ENCODE measurements at regions not wholly inside any gene's neighbourhood (a gene's known extent, or its start where the extent isn't known, plus 50 kb on each side); places are given as distances from the start of the nearest gene placed in this dataset.

DNA sequence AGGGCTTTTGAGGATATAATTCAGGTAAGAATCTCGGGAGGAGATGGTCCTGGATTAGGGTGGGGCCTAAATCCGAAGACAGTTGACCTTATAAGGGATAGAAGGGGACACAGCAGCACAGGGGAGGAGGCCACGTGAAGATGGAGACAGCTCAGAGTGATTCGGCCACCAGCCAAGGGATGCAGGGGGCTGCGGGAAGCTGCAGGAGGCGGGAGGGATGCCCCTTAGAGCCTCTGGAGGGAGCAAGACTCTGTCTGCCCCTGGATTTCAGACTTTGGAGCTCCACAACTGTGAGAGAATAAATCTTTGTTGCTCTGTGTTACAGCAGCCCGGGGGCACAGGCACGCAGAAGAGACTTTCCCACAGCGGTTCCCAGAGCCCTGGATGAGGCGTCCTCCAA, 143.7 kb downstream of the ASB1 start:
- Mint-ChIP-seq H3K9me3 (no peaks in the 10 kb centered on the region), H3K27me3 (no peaks in the 10 kb centered on the region), H3K27ac (no peak overlapping the region), H3K36me3 (no peaks in the 10 kb centered on the region), H3K4me1 (ENCODE audit: low read depth in 2 of 2) (no peaks in the 10 kb centered on the region), H3K4me3 (no peak overlapping the region)
- ATAC-seq (no peak), DNase-seq (ENCODE audit: low spot score) (no peak)

DNA sequence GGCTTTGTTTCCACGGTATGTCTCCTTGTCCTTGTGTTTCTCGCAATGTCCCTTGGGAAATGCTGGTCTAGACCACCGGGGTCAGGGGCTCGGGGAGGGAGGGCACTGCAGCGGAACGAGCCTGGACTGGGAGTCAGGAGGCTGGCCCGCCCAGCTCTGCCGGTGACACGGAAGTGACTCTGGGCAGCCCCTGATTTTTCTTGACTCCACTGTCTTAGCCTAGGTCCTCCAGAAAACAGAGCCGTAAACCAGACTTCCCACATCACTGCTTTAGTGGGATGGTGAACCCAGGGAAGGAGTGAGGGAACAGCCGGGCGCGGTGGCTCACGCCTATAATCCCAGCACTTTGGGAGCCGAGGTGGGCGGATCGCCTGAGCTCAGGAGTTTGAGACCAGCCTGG, 144.2 kb downstream of the ASB1 start:
- ATAC-seq (no peak), DNase-seq (ENCODE audit: low spot score) (no peak)
- H3K27ac Mint-ChIP-seq, result no peak overlapping the region
- no peak overlapping the region for H3K4me3 Mint-ChIP-seq
- H3K9me3 Mint-ChIP-seq, result no peaks in the 10 kb centered on the region
- no peaks in the 10 kb centered on the region for H3K4me1 Mint-ChIP-seq (ENCODE audit: low read depth in 2 of 2)
- H3K27me3 Mint-ChIP-seq, result no peaks in the 10 kb centered on the region
- no peaks in the 10 kb centered on the region for H3K36me3 Mint-ChIP-seq

DNA sequence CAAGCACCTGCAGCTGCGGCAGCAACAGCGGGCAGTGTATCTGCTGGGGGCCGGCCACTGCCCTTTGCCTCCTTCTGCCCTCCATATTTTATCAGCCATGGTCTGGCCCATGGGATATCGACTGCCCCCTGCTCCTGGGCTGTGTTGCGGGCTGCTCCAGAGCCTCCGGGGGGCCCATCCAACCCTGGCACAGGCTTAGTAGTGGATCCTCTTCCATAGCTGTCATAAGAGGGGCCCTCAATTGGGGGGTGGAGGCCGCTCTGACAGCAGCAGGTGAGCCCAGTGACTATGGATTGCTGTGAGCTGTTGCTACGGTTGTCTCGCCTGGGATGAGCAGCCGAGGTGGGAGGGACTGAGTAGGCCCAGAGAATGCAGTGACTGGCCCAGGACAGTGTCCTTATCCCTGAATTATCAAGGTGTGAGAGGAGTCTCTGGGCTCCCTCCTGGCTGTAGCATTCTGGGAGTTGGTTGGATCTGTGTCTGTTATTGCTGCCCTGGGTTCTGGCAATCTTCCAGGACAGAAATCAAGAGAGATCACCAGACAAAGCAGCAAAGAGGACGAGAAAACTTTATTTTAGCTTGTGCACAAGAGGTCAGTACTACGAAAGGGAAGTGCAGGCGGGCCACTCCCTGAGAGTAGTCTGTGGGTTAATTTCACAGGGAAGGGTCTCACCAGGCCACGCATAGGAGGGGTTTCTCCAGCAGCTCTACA, 145.1 kb downstream of the ASB1 start:
- H3K4me3 Mint-ChIP-seq, result no peak overlapping the region
- no peak overlapping the region for H3K27ac Mint-ChIP-seq
- DNase-seq (ENCODE audit: low spot score) (no peak), ATAC-seq (no peak)
- H3K4me1 Mint-ChIP-seq (ENCODE audit: low read depth in 2 of 2), result no peaks in the 10 kb centered on the region
- no peaks in the 10 kb centered on the region for H3K36me3 Mint-ChIP-seq
- H3K27me3 Mint-ChIP-seq, result no peaks in the 10 kb centered on the region
- H3K9me3 Mint-ChIP-seq, result no peaks in the 10 kb centered on the region

DNA sequence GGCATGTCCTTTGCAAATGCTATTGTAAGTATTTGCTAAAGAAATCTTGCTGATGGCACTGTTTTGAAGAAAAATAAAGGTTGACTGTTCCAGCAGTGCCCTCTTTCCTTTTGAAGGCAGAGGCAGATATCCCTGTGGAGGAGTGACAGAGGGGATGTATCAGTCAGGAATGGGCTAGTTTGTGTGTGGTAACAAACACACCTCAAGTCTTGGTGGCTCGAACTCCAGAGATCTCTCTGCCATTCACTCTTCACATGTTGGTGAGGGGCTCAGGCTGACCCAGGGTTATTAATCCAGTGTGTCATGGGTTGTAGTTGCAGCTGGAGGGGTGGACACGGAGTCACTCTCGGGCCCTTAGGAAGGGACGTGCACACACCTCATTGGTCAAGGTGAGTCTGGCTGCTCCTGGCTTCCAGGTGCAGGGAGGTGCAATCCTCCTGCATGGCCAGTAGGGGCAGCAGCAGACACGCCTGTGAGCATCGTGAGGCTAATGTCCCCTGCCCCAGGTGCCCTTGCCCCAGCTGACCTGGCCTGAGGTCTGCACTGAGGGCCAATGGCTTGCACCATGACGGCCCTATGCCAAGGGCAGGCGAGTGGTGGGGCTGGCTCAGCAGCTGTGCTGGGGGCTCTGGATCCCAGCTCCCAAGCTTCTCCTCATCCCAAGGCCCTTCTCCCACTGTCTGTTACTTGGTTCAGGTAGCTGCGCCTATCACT, 146.5 kb downstream of the ASB1 start:
- Mint-ChIP-seq H3K27me3 (no peaks in the 10 kb centered on the region), H3K4me1 (ENCODE audit: low read depth in 2 of 2) (no peaks in the 10 kb centered on the region), H3K4me3 (no peak overlapping the region), H3K27ac (no peak overlapping the region), H3K9me3 (no peaks in the 10 kb centered on the region), H3K36me3 (no peaks in the 10 kb centered on the region)
- ATAC-seq (peak in 1 of 2 donors; percentile 26), DNase-seq (ENCODE audit: low spot score) (no peak)

DNA sequence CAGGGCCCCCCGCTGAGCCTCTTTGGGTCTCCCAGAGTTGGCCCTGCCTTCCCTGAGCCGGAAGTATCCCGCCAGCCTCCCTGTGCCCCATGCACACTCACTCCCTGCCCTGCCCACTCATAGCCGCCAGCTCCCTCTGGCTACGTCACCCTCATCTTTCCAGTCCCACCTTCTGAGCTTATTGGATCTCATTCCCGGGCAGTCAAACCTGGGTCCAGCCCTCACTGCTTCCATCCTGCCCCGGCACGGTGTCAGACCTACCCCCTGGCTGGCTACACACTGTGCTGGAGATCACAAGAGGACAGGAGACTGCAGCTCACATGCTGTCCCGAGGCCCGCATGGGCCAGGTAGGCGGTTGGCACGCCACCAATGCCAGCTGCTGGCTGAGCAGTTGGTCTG, 147.2 kb downstream of the ASB1 start:
- Mint-ChIP-seq H3K4me3 (no peak overlapping the region), H3K4me1 (ENCODE audit: low read depth in 2 of 2) (no peaks in the 10 kb centered on the region)

DNA sequence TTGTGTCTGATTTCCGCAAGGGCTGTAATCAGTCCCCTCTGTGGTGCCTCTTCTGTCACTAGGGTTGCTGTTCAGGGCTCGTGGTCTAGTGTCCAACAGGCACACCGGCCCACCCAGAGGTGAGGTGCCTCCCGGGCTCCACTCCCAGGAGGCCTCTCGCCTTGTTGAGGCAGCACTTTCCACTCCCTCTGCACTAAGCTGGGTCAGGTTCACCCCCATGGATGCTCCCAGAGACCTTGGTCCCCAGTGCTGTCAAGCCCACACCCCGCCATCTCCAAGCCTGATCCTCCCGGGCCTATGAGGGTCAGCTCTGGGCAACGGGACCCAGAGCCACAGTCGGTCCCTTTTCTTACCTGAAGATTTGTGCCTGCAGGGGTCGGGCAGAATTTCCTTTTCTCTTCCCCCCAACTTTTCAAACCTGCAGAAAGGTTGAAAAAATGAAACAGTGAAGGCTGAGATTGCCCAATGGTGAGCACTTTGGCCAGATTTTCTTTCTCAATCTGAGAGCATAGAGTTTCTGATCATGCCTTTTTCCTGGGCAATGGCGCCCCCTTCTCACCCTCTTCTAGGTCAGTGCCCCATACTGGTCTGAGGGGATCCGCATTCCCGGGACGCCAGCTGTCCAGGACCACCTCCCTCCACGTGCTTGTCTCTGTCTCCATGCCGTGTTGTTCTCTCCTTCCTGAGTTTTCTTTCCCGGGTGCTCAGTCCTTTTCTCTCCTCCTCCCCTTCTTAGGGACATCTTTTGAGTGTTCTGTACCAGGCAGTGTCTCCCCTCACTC, 148.0 kb downstream of the ASB1 start:
- H3K36me3 Mint-ChIP-seq, result no peaks in the 10 kb centered on the region
- H3K9me3 Mint-ChIP-seq, result no peaks in the 10 kb centered on the region
- no peak overlapping the region for H3K4me3 Mint-ChIP-seq
- ATAC-seq, result no peak
- H3K27ac Mint-ChIP-seq, result no peak overlapping the region
- DNase-seq (ENCODE audit: low spot score), result no peak
- peaks cover 4 to 6% of the 10 kb centered on the region in 2 donors for H3K27me3 Mint-ChIP-seq
- H3K4me1 Mint-ChIP-seq (ENCODE audit: low read depth in 2 of 2), result no peaks in the 10 kb centered on the region

More for the DNA sequence above, 147.2 kb downstream of the ASB1 start:
- Mint-ChIP-seq H3K27ac (no peak overlapping the region), H3K36me3 (no peaks in the 10 kb centered on the region), H3K9me3 (no peaks in the 10 kb centered on the region), H3K27me3 (no peaks in the 10 kb centered on the region)
- no peak for DNase-seq (ENCODE audit: low spot score)
- ATAC-seq, result no peak

DNA sequence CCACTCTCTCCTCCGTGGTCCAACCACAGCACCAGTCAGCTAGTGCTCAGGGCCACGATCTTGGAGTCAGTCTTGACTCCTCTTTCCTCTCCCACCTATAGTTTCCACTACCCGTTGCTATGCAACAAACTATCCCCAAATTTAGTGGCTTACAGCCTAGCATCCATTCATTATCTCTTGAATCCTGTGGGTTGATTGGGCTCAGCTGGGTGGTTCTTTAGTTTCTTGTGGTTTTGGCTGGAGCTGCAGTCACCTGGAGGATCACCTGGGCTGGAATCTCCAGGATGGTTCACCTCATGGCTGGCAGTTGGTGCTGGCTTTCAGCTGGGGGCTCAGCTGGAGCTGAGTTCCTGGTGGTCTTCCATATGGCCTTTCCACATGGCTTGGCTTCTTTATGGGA, 149.9 kb downstream of the ASB1 start:
- ATAC-seq, result no peak
- H3K4me3 Mint-ChIP-seq, result no peak overlapping the region
- H3K27me3 Mint-ChIP-seq, result peaks cover 12% of the 10 kb centered on the region in 2 donors

DNA sequence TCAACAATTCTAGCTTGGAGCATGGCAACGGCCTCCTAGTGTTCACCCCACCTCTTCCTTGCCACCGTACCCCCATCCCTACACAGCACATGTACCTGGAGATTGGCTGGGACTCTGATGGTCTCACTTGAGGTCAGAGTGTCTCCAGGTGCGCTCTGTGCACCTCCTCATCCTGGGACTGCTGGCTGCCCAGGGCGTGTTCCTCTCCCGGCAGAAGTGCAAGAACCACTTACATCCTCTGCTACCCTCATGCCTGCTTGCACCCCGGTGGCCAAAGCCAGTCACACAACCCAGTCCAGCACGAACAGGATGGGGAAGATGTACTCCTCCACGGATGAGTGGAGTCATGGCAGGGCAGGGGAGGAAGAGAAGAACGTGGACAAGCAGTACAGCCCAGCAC, 151.5 kb downstream of the ASB1 start:
- DNase-seq (ENCODE audit: low spot score) (no peak), ATAC-seq (no peak)
- H3K27me3 Mint-ChIP-seq, result peaks cover 12 to 14% of the 10 kb centered on the region in 2 donors
- H3K27ac Mint-ChIP-seq, result no peak overlapping the region
- no peak overlapping the region for H3K4me3 Mint-ChIP-seq
- no peaks in the 10 kb centered on the region for H3K9me3 Mint-ChIP-seq
- no peaks in the 10 kb centered on the region for H3K36me3 Mint-ChIP-seq
- H3K4me1 Mint-ChIP-seq (ENCODE audit: low read depth in 2 of 2), result no peaks in the 10 kb centered on the region

More for the DNA sequence above, 149.9 kb downstream of the ASB1 start:
- no peak for DNase-seq (ENCODE audit: low spot score)
- Mint-ChIP-seq H3K36me3 (no peaks in the 10 kb centered on the region), H3K27ac (no peak overlapping the region), H3K9me3 (no peaks in the 10 kb centered on the region), H3K4me1 (ENCODE audit: low read depth in 2 of 2) (no peaks in the 10 kb centered on the region)

DNA sequence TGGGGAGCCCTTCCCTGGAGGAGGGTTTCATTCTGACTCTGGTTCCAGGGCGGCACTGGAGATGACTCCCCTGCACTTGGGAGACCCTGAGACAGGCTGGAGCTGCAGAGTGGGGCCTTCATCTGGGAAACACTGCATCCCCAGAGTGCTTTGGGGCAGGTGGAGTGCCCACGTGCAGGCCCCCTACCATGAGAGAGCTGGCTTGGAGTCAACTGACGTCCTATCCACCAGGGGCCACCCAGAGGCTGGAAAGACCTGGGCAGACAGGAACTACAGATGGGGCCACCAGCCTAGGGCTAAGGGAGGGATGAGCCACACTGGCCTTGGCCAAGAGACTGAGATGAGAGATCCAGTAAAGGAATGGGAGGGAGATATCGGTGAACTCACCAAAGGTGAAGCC, 153.8 kb downstream of the ASB1 start:
- Mint-ChIP-seq H3K27me3 (peaks cover 12 to 18% of the 10 kb centered on the region in 2 donors), H3K27ac (no peak overlapping the region), H3K36me3 (no peaks in the 10 kb centered on the region), H3K4me3 (no peak overlapping the region), H3K4me1 (ENCODE audit: low read depth in 2 of 2) (no peaks in the 10 kb centered on the region), H3K9me3 (no peaks in the 10 kb centered on the region)
- DNase-seq (ENCODE audit: low spot score), result no peak
- peak in 1 of 2 donors; percentile 46 for ATAC-seq

DNA sequence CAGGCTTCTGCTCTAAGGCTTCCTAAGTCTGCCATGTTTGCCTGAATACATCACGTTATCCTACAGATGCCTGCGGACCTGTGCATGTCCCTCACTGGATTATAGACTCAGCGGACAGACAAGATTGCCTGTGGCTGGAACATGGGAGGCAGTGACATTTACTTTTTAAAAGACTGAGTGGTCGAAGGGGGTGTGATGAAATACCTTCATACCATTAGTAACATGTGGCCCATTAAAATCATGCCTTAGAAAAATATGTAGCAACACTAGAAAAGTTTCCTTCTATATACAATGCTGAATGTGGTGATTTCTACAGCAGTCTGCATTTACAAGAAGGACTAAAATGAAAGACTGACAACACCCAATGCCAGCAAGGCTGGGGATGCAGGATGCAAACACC, 154.4 kb downstream of the ASB1 start:
- no peak for ATAC-seq
- Mint-ChIP-seq H3K27me3 (peaks cover 12 to 18% of the 10 kb centered on the region in 2 donors), H3K27ac (no peak overlapping the region), H3K4me3 (no peak overlapping the region), H3K9me3 (no peaks in the 10 kb centered on the region), H3K4me1 (ENCODE audit: low read depth in 2 of 2) (no peaks in the 10 kb centered on the region), H3K36me3 (no peaks in the 10 kb centered on the region)
- no peak for DNase-seq (ENCODE audit: low spot score)

DNA sequence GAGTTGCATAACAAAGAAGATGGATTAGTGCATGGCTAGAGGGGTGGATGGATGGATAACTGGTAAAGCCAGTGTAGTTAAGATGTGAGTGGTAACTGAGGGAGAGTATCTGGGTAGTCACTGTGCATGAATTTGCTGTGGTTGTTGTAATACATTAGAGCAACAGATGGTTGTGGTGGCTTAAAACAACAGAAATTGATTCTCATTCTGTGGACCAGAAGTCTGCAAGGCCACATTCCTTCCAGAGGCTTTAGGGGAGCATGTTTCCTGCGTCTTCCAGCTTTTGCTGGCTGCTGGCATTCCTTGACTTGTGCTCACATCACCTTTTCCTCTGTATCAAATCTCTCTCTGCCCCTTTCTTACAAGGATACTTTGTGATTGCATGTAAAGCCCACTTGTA, 155.4 kb downstream of the ASB1 start:
- no peaks in the 10 kb centered on the region for H3K36me3 Mint-ChIP-seq
- DNase-seq (ENCODE audit: low spot score) (no peak), ATAC-seq (no peak)
- peaks cover 12 to 18% of the 10 kb centered on the region in 2 donors for H3K27me3 Mint-ChIP-seq
- H3K9me3 Mint-ChIP-seq, result no peaks in the 10 kb centered on the region
- H3K27ac Mint-ChIP-seq, result no peak overlapping the region
- no peak overlapping the region for H3K4me3 Mint-ChIP-seq
- H3K4me1 Mint-ChIP-seq (ENCODE audit: low read depth in 2 of 2), result no peaks in the 10 kb centered on the region

DNA sequence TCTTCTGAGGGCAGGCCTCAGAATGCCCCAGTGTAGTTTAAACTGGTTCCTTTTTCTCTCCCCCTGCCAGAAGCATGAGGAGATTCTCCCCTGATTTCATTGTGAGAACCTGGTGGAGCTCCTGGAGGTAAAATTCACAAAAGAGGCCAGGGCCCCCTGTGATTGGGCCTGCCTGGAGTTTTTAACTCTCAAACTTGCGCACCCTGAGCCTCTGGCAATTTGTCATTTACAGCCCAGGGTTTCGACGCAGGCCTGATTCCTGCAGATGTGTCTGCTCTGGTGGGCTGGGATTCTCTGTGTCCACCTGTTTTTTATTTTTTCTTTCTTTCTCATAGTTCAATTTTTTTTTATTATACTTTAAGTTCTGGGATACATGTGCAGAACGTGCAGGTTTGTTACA, 157.9 kb downstream of the ASB1 start:
- DNase-seq (ENCODE audit: low spot score), result no peak
- no peaks in the 10 kb centered on the region for H3K36me3 Mint-ChIP-seq
- no peak for ATAC-seq
- no peaks in the 10 kb centered on the region for H3K9me3 Mint-ChIP-seq
- H3K27ac Mint-ChIP-seq, result no peak overlapping the region
- H3K4me1 Mint-ChIP-seq (ENCODE audit: low read depth in 2 of 2), result no peaks in the 10 kb centered on the region
- H3K4me3 Mint-ChIP-seq, result no peak overlapping the region
- peaks cover 7 to 13% of the 10 kb centered on the region in 2 donors for H3K27me3 Mint-ChIP-seq

DNA sequence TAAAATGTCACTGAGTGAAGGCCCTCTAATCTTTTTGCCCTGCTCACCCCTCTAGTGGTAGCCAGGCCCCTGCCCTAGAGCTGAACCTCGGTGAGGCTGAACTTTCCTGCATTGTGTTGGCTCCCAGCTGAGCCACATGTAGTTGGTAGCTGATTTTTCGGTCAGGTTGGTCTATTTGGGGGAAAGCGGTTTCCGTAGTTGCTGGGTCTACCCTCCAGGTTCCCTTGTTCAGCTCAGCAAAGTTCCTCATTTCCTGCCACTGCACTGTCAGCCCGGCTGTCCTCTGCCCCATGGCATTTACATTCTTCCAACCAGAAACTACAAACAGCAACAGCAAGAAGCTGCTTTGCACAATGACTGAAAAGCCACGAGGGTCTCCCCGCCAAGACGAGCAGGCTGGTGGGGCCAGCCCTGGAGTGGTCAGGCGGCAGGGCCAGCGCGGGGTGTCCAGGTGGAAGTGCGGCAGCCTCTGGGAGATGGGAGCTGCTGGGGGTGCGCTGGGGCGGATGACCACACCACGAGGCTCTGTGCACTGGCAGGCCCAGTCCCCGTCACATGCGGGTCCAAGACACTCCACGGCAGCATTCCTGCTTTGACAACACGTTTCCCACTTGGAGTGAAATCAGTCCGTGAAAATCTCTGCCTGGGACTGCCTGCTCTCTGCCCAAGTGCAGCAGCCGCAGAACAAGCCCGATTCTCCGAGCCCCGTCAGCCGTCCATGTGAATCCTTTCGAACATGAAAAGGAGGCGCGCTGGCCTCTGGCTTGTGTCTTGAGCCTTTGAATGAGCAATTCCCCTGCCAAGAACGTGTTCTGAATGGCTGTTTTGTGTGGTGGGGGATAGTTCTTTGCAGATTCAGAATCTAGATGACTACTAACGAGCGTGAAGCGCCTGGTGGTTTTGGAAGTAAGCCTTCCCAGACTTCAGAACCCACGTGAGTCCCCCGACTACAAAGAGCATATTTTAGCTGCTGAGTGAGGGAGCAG, 159.4 kb downstream of the ASB1 start:
- Mint-ChIP-seq H3K27me3 (peaks cover 0 to 6% of the 10 kb centered on the region in 2 donors), H3K27ac (no peak overlapping the region), H3K4me1 (ENCODE audit: low read depth in 2 of 2) (no peaks in the 10 kb centered on the region), H3K4me3 (no peak overlapping the region), H3K36me3 (no peaks in the 10 kb centered on the region), H3K9me3 (no peaks in the 10 kb centered on the region)
- ATAC-seq (no peak), DNase-seq (ENCODE audit: low spot score) (no peak)
